ENCODE measurements at regions not wholly inside any gene's neighbourhood (a gene's known extent, or its start where the extent isn't known, plus 50 kb on each side); places are given as distances from the start of the nearest gene placed in this dataset.

DNA sequence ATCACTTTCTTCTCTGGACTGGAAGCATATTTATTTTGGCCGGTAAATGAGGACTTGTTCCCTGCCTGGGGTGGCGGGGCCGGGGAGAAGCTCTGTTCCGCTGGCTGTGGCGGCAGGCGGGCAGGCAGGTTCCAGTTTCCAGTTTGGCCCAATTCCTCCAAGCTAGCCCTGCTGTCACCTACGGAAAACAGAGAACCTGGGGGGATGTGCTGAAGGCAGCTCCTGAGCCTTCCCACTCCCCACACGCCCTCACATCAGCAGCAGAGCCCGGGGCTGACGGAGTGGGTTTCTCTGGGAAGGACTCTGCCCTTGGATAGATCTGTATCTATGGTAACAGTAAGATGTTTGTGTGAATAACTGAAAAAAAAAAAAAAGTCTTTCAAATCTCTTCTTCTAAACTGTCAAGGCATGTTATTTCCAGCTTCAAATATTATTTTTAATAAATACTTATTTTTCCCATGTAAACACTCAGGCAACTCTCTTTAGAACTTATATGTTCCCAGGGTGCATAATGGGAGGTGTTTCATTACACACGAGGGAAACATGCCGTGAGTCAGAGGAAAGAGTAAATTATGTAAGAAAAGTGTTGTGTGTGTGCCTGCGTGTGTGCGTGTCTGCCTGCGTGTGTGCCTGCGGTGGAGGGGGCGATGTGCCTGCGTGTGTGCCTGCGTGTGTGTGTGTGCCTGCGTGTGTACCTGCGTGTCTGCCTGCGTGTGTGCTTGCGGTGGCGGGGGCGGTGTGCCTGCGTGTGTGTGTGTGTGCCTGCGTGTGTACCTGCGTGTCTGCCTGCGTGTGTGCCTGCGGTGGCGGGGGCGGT is 116.1 kb upstream of the ZNF516 start:
- TF ChIP-seq POLR2AphosphoS5 (IDR thresholded peaks at IDR 0.05; ENCODE audit: borderline replicate concordance, low read depth, low read length) (no peak), EZH2 (IDR thresholded peaks at IDR 0.05) (no peak), FOXP2 (optimal IDR thresholded peaks at IDR 0.05; ENCODE audit: control extremely low read depth, extremely low read length, insufficient read depth) (no peak)

Data from SK-N-MC (cell line).